Esophagus squamous epithelium (tissue), 5 donors: ENCODE measurements at regions not wholly inside any gene's neighbourhood (a gene's known extent, or its start where the extent isn't known, plus 50 kb on each side); places are given as distances from the start of the nearest gene placed in this dataset.

Source experiments
- DNase-seq: peaks from one replicate; lab custom pipeline; 2025; lab: John Stamatoyannopoulos, UW
- H3K27ac ChIP-seq, 4 donors: fragments of 200-600 bp; sonication (generic); one replicate each; pipeline ENCODE4 v1.5.1; 2016 to 2019; ENCODE audit warnings: mild to moderate bottlenecking in 1 of 4
- H3K27me3 ChIP-seq, 4 donors: fragments of 200-600 bp; sonication (generic); 1 replicate in 3 of 4; 2 replicates in 1 of 4; pipeline versions ENCODE4 v1.5.1 to v1.6.0; 2017 to 2021; ENCODE audit warnings: antibody characterized with exemption in 1 of 4
- H3K36me3 ChIP-seq, 3 donors: fragments of 200-600 bp; sonication (generic); one replicate each; pipeline ENCODE4 v1.5.1; 2016 to 2019
- H3K4me1 ChIP-seq, 3 donors: fragments of 200-600 bp; sonication (generic); one replicate each; pipeline ENCODE4 v1.5.1; 2017 to 2019
- H3K4me3 ChIP-seq, 4 donors: fragments of 200-600 bp; sonication (generic); 1 replicate in 3 of 4; 2 replicates in 1 of 4; pipeline ENCODE4 v1.5.1; 2016 to 2019; ENCODE audit warnings: mild to moderate bottlenecking in 2 of 4, moderate library complexity in 1 of 4
- H3K9me3 ChIP-seq, 3 donors: fragments of 200-600 bp; sonication (generic); one replicate each; pipeline ENCODE4 v1.5.1; 2016 to 2019
- CTCF ChIP-seq, 6 experiments: fragments of 450-650 bp in 4 of 6; fragments of 200-600 bp in 2 of 6; sonication (generic) in 2 of 6; IDR thresholded peaks; one replicate each; pipeline ENCODE4 v1.5.1; 2016 to 2019; ENCODE audit warnings: antibody characterized with exemption in 6 of 6, mild to moderate bottlenecking in 4 of 6, moderate library complexity in 4 of 6
- POLR2A ChIP-seq, 4 donors: fragments of 450-650 bp; IDR thresholded peaks; one replicate each; pipeline ENCODE4 v1.6.1; 2017; ENCODE audit warnings: antibody characterized with exemption in 4 of 4, mild to moderate bottlenecking in 4 of 4, moderate library complexity in 3 of 4
- WGBS, 2 donors: methylation state at CpG; one replicate each; pipeline ENCODE4 v1.1.5; 2018; 5-methylcytosine and 5-hydroxymethylcytosine counted together
- intact Hi-C: fragments of 100-400 bp; cut with DNase I; formaldehyde crosslinking; loops from one replicate; pipeline ENCODE4 v1.15.0; 2022
- donor health status: DM: yes; HTN: yes; CAD: no.

DNA sequence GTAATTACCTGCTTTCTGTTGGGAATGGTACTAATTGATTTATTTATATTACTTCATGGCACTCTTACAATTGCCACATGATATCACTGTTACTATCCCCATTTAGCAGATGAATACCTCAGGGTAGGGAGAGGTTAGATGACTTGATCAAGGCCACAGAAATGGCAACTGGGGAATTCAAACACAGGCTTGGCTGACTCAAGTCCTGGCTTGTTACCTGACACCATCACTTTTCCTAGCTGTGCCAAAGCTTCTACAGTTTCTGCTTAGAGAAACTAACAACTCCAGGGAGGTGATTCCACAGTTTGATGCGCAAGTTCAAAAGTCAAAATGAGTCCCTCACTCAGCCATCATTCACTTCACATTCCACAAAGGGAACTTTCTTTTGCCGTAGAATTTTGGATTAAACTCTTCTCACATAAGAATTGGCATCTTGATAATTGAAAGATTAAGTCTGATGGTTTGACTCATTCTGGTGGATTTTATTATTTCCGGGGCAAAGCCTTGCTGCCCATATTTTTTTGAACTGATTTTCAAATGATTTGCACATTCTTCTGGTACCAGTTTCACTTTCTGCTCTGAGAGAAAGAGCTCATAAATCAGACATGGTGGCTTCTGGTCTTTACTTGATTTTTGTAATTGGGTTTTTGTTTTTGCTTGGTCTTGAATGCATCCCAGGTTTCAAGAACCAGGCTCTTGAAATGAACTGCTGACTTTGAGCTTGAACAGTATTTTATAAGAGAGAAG is 656.8 kb downstream of the BCL11A start:
- Histone ChIP-seq H3K4me1 (peaks cover 0 to 3% (median 0%) of the 10 kb centered on the region in 3 donors), H3K27me3 (no peaks in the 10 kb centered on the region), H3K4me3 (no peak overlapping the region), H3K36me3 (no peaks in the 10 kb centered on the region), H3K9me3 (no peaks in the 10 kb centered on the region), H3K27ac (no peak overlapping the region)
- no peak for DNase-seq
- no peak for TF ChIP-seq CTCF (IDR thresholded peaks at IDR 0.05)
- no peak for TF ChIP-seq POLR2A (IDR thresholded peaks at IDR 0.05)
- 44 to 66% methylated on average over 3 of the region's 3 CpGs for WGBS, 2 donors
- intact Hi-C loops = no loop called here

GRCh38 chr2:59893612-59894011 is 659.8 kb downstream of the BCL11A start:
- peaks cover 0 to 3% (median 0%) of the 10 kb centered on the region in 3 donors for H3K4me1 ChIP-seq
- no peaks in the 10 kb centered on the region for H3K27me3 ChIP-seq
- intact Hi-C loops = no loop called here
- H3K27ac ChIP-seq = no peak overlapping the region
- TF ChIP-seq POLR2A (IDR thresholded peaks at IDR 0.05) (no peak), CTCF (IDR thresholded peaks at IDR 0.05) (no peak)
- no peaks in the 10 kb centered on the region for H3K9me3 ChIP-seq
- H3K4me3 ChIP-seq = no peak overlapping the region
- DNase-seq = no peak
- H3K36me3 ChIP-seq = no peaks in the 10 kb centered on the region
- 50 to 61% methylated on average over 2 of the region's 2 CpGs for WGBS, 2 donors

DNA sequence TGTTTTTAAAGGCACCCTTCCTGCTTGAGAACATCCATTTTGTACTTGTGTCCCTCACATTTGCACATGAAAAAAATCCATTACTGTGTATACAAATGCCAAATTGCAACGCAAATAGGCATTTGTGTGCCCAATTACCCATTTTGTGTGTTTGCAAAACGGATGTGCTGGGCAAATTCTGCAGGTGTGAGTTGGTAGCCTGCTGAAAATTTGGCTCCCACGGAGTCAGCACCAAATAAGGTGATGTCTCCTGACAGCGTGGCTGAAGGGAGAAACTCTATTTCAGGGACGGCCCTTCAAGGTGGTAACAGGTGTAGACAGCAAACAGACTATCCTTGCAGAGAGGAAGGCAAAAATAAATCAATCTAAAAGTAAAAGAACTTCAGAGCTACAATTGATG is 661.1 kb downstream of the BCL11A start:
- intact Hi-C loops = no loop called here
- Histone ChIP-seq H3K36me3 (no peaks in the 10 kb centered on the region), H3K4me3 (no peak overlapping the region), H3K27ac (no peak overlapping the region), H3K9me3 (no peaks in the 10 kb centered on the region), H3K27me3 (no peaks in the 10 kb centered on the region), H3K4me1 (peaks cover 0 to 11% (median 3%) of the 10 kb centered on the region in 3 donors)
- TF ChIP-seq CTCF (IDR thresholded peaks at IDR 0.05) (no peak), POLR2A (IDR thresholded peaks at IDR 0.05) (no peak)
- 76 to 77% methylated on average over 5 of the region's 5 CpGs for WGBS, 2 donors
- no peak for DNase-seq

GRCh38 chr2:59889305-59889704 is 664.1 kb downstream of the BCL11A start:
- Histone ChIP-seq H3K4me3 (no peak overlapping the region), H3K27me3 (no peaks in the 10 kb centered on the region), H3K9me3 (no peaks in the 10 kb centered on the region), H3K4me1 (peaks cover 0 to 34% (median 8%) of the 10 kb centered on the region in 3 donors), H3K27ac (no peak overlapping the region), H3K36me3 (no peaks in the 10 kb centered on the region)
- intact Hi-C loops = no loop called here
- TF ChIP-seq CTCF (IDR thresholded peaks at IDR 0.05) = no peak
- TF ChIP-seq POLR2A (IDR thresholded peaks at IDR 0.05) = no peak
- no peak for DNase-seq
- 91 to 96% methylated on average over 8 of the region's 8 CpGs for WGBS, 2 donors

GRCh38 chr2:59888706-59889105 is 664.7 kb downstream of the BCL11A start:
- no peaks in the 10 kb centered on the region for H3K36me3 ChIP-seq
- H3K9me3 ChIP-seq = no peaks in the 10 kb centered on the region
- intact Hi-C loops = no loop called here
- TF ChIP-seq CTCF (IDR thresholded peaks at IDR 0.05) (no peak), POLR2A (IDR thresholded peaks at IDR 0.05) (no peak)
- no peak overlapping the region for H3K27ac ChIP-seq
- peaks cover 0 to 40% (median 8%) of the 10 kb centered on the region in 3 donors for H3K4me1 ChIP-seq
- H3K4me3 ChIP-seq = no peak overlapping the region
- no peak for DNase-seq
- WGBS, 2 donors = 64 to 80% methylated on average over 1 of the region's 1 CpG
- no peaks in the 10 kb centered on the region for H3K27me3 ChIP-seq
